Suprapubic skin (tissue), 4 donors: ENCODE measurements at regions not wholly inside any gene's neighbourhood (a gene's known extent, or its start where the extent isn't known, plus 50 kb on each side); places are given as distances from the start of the nearest gene placed in this dataset.

Source experiments
- EP300 ChIP-seq: sonication (generic); formaldehyde crosslinking; IDR thresholded peaks from one replicate; pipeline ENCODE4 v1.6.1; 2017; ENCODE audit warnings: antibody characterized with exemption
- POLR2A ChIP-seq, 2 donors: fragments of 450-650 bp; IDR thresholded peaks; one replicate each; pipeline ENCODE4 v1.6.1; 2017; ENCODE audit warnings: antibody characterized with exemption in 2 of 2, mild to moderate bottlenecking in 2 of 2, moderate library complexity in 2 of 2
- POLR2AphosphoS5 ChIP-seq, 3 donors: sonication (generic); formaldehyde crosslinking; IDR thresholded peaks; one replicate each; pipeline ENCODE4 v1.6.1; 2017; ENCODE audit warnings: antibody characterized with exemption in 3 of 3
- TF ChIP-seq, protein P1 (sequence below), 2 donors: fragments of 200-600 bp in 1 of 2; fragments of 450-650 bp in 1 of 2; sonication (generic) in 1 of 2; IDR thresholded peaks; one replicate each; pipeline ENCODE4 v1.5.1; 2016 to 2019; ENCODE audit warnings: antibody characterized with exemption in 2 of 2, mild to moderate bottlenecking in 1 of 2, moderate library complexity in 1 of 2

DNA sequence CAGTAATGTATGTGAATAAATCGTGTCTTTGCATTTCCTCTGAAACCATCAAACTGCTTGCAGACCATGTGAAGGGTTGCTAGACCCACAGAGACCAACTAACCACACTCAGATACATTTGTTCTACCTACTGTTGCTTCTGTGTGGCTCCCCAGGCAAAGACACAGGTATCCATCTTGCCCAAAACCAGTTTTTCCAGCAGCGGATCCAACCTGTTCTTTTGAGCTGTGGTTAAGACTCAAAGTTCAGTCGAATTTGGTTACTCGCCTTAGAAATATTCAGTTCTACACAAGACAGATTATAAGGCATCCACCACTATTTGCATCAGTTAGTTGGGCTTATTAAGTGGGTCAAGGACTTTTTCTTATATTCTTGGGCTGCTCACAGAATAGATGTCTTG is 276.2 kb upstream of the EPHA4 start:
- TF ChIP-seq EP300: no peak
- no peak for TF ChIP-seq POLR2A (IDR thresholded peaks at IDR 0.05)
- TF ChIP-seq, protein P1, sequence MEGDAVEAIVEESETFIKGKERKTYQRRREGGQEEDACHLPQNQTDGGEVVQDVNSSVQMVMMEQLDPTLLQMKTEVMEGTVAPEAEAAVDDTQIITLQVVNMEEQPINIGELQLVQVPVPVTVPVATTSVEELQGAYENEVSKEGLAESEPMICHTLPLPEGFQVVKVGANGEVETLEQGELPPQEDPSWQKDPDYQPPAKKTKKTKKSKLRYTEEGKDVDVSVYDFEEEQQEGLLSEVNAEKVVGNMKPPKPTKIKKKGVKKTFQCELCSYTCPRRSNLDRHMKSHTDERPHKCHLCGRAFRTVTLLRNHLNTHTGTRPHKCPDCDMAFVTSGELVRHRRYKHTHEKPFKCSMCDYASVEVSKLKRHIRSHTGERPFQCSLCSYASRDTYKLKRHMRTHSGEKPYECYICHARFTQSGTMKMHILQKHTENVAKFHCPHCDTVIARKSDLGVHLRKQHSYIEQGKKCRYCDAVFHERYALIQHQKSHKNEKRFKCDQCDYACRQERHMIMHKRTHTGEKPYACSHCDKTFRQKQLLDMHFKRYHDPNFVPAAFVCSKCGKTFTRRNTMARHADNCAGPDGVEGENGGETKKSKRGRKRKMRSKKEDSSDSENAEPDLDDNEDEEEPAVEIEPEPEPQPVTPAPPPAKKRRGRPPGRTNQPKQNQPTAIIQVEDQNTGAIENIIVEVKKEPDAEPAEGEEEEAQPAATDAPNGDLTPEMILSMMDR (IDR thresholded peaks at IDR 0.05): no peak
- no peak for TF ChIP-seq POLR2AphosphoS5 (IDR thresholded peaks at IDR 0.05)
